Ishikawa (cell line): ENCODE measurements at regions not wholly inside any gene's neighbourhood (a gene's known extent, or its start where the extent isn't known, plus 50 kb on each side); places are given as distances from the start of the nearest gene placed in this dataset.

Experiments used
- CEBPB ChIP-seq: IDR thresholded peaks from 2 replicates; pipeline ENCODE4 v1.6.1; 2012
- CREB1 ChIP-seq: IDR thresholded peaks from 2 replicates; pipeline ENCODE4 v1.6.1; 2012; ENCODE audit warnings: low read depth
- EGR1 ChIP-seq: IDR thresholded peaks from 2 replicates; pipeline ENCODE4 v1.6.1; 2012
- EP300 ChIP-seq: IDR thresholded peaks from 2 replicates; pipeline ENCODE4 v1.6.1; 2012; ENCODE audit warnings: borderline replicate concordance
- FOXM1 ChIP-seq: IDR thresholded peaks from 2 replicates; pipeline ENCODE4 v1.6.1; 2012; ENCODE audit warnings: low read depth, borderline replicate concordance
- NFIC ChIP-seq: IDR thresholded peaks from 2 replicates; pipeline ENCODE4 v1.6.1; 2012
- RAD21 ChIP-seq: IDR thresholded peaks from 2 replicates; pipeline ENCODE4 v1.6.1; 2012; ENCODE audit warnings: low read depth
- TAF1 ChIP-seq: IDR thresholded peaks from 2 replicates; pipeline ENCODE4 v1.6.1; 2012; ENCODE audit warnings: low read depth, mild to moderate bottlenecking
- TCF12 ChIP-seq: IDR thresholded peaks from 2 replicates; pipeline ENCODE4 v1.6.1; 2012; ENCODE audit warnings: low read depth
- TEAD4 ChIP-seq: IDR thresholded peaks from 2 replicates; pipeline ENCODE4 v1.6.1; 2012
- YY1 ChIP-seq: IDR thresholded peaks from 2 replicates; pipeline ENCODE4 v1.6.1; 2012; ENCODE audit warnings: low read depth
- ZBTB7A ChIP-seq: IDR thresholded peaks from 2 replicates; pipeline ENCODE4 v1.6.1; 2012; ENCODE audit warnings: low read depth
- TF ChIP-seq, protein P1 (sequence below): IDR thresholded peaks from 2 replicates; pipeline ENCODE4 v1.6.1; 2012; ENCODE audit warnings: low read depth, mild to moderate bottlenecking
- TF ChIP-seq, protein P2 (sequence below): IDR thresholded peaks from 2 replicates; pipeline ENCODE4 v1.6.1; 2012
- TF ChIP-seq, protein P3 (sequence below): IDR thresholded peaks from 2 replicates; pipeline ENCODE4 v1.6.1; 2012

DNA sequence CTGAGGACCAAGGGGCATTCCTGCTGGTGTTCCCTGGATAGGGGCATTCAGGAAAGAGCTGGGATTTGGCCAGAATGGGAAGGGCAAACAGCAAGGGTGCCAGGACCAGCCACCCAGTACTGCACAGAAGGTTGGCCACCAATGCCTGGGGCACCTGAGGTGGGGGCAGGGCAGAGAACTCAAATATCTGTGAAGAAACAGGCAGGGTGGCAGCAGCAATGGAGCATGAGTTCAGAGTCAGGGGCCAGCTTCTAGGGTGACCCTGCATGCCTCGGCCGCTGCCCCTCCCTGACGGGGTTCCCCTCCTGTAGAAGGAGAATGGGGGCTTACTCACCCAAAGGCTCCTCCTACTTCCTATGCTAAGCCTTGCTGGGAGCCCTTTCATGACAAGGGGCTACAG, 79.3 kb upstream of the SHANK2 start:
- TF ChIP-seq, protein P1, sequence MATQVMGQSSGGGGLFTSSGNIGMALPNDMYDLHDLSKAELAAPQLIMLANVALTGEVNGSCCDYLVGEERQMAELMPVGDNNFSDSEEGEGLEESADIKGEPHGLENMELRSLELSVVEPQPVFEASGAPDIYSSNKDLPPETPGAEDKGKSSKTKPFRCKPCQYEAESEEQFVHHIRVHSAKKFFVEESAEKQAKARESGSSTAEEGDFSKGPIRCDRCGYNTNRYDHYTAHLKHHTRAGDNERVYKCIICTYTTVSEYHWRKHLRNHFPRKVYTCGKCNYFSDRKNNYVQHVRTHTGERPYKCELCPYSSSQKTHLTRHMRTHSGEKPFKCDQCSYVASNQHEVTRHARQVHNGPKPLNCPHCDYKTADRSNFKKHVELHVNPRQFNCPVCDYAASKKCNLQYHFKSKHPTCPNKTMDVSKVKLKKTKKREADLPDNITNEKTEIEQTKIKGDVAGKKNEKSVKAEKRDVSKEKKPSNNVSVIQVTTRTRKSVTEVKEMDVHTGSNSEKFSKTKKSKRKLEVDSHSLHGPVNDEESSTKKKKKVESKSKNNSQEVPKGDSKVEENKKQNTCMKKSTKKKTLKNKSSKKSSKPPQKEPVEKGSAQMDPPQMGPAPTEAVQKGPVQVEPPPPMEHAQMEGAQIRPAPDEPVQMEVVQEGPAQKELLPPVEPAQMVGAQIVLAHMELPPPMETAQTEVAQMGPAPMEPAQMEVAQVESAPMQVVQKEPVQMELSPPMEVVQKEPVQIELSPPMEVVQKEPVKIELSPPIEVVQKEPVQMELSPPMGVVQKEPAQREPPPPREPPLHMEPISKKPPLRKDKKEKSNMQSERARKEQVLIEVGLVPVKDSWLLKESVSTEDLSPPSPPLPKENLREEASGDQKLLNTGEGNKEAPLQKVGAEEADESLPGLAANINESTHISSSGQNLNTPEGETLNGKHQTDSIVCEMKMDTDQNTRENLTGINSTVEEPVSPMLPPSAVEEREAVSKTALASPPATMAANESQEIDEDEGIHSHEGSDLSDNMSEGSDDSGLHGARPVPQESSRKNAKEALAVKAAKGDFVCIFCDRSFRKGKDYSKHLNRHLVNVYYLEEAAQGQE, result no peak
- TF ChIP-seq YY1 (no peak), TEAD4 (no peak), TCF12 (no peak), EGR1 (no peak), FOXM1 (no peak), EP300 (no peak), CEBPB (no peak), NFIC (no peak), RAD21 (no peak), TAF1 (no peak)
- TF ChIP-seq, protein P2, sequence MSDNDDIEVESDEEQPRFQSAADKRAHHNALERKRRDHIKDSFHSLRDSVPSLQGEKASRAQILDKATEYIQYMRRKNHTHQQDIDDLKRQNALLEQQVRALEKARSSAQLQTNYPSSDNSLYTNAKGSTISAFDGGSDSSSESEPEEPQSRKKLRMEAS, result no peak
- TF ChIP-seq, protein P3, sequence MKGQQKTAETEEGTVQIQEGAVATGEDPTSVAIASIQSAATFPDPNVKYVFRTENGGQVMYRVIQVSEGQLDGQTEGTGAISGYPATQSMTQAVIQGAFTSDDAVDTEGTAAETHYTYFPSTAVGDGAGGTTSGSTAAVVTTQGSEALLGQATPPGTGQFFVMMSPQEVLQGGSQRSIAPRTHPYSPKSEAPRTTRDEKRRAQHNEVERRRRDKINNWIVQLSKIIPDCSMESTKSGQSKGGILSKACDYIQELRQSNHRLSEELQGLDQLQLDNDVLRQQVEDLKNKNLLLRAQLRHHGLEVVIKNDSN, result no peak

DNA sequence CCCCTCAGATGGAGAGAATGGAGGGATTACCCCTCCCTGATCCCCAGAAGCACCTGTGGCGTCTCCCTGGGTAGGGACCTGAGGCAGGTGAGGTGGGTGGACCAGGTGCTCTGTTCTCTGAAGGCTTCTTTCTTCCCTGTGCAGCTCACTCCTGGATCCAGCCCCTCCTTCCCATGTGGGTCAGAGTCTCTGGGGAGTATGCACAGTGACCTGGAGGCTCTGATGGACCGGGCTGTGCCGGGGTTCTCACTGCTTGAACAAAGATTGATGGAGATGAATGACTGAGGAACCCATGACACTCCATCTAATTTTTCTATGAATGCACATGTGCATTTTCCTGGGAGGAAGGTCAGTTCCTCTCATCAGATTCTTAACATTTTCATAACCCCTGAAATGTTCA, 78.6 kb upstream of the SHANK2 start:
- TF ChIP-seq EGR1, result no peak
- TF ChIP-seq EP300, result no peak
- TF ChIP-seq, protein P3, result no peak
- TF ChIP-seq, protein P1, result no peak
- no peak for TF ChIP-seq FOXM1
- TF ChIP-seq TAF1, result no peak
- no peak for TF ChIP-seq YY1
- TF ChIP-seq TEAD4, result no peak
- no peak for TF ChIP-seq CEBPB
- TF ChIP-seq RAD21, result no peak
- no peak for TF ChIP-seq CREB1
- TF ChIP-seq NFIC, result no peak
- TF ChIP-seq, protein P2, result no peak
- TF ChIP-seq ZBTB7A, result no peak
- no peak for TF ChIP-seq TCF12

DNA sequence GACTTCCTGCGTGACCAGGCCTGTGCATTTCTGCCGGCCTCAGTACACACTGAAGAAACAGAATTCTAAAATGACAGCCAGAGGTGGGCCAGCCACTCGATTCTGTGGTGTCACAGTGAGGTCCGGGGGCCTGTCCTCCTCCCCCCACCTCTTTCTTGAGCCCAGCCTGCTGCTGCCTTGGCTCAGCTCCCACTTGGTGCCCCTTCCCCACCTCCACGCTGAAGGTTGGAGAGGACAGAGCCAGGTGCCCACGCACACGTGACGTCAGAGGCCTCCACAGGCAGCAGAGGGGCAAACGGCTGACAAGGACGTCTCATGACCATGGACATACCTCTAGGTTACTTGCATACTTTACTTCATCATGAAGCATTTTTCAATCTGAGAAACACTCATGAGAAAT, 78.0 kb upstream of the SHANK2 start:
- TF ChIP-seq YY1, result no peak
- TF ChIP-seq TAF1, result no peak

DNA sequence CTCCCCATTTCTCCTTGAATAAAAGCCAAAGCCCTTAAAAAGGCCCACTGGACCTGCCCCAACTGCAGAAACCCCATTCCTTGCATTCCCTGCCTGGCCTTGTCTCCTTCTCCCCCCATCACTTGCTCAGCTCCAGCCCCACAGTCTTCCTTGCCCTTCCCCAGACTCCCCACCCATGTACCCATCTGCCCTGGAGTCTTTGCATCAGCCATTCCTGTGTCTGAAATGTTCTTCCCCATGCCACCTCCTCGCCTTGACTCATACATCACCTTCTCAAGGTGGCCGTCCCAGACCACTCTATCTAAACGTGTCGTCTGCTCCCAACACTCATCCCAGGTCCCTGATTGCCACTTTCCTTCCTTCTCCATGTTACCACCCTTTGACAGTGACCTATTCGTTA, 77.4 kb upstream of the SHANK2 start:
- TF ChIP-seq EGR1 (no peak), CEBPB (no peak), FOXM1 (no peak), NFIC (no peak), TCF12 (no peak), YY1 (no peak), RAD21 (no peak), TAF1 (no peak), CREB1 (no peak), TEAD4 (no peak)
- TF ChIP-seq, protein P1, result no peak
- TF ChIP-seq, protein P3, result no peak
- TF ChIP-seq, protein P2, result no peak
